GM03348 (cell line): ENCODE measurements at regions not wholly inside any gene's neighbourhood (a gene's known extent, or its start where the extent isn't known, plus 50 kb on each side); places are given as distances from the start of the nearest gene placed in this dataset.

Source experiments
- DNase-seq: peaks from one replicate; pipeline ENCODE4 v3.0.0; 2012; ENCODE audit warnings: low spot score

DNA sequence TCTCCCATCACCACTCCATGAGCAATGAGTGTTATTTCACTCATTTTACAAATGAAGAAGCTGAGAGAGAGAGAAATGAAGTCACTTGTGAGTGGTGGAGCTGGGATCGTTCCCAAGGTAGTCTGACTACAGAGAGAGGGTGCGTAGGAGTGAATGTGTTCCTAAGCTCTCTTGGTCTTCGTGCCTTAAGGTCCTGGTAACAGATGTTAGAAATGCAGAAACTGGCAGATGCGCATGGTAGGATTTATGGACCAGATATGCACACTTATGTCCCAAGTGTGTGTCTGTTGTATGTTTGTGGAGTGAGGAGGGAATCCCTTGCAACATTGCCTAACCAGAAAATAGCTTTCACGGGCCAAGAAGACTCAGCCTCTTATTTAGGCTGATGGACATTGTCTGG is 93.2 kb upstream of the ZNF469 start:
- DNase-seq = no peak

DNA sequence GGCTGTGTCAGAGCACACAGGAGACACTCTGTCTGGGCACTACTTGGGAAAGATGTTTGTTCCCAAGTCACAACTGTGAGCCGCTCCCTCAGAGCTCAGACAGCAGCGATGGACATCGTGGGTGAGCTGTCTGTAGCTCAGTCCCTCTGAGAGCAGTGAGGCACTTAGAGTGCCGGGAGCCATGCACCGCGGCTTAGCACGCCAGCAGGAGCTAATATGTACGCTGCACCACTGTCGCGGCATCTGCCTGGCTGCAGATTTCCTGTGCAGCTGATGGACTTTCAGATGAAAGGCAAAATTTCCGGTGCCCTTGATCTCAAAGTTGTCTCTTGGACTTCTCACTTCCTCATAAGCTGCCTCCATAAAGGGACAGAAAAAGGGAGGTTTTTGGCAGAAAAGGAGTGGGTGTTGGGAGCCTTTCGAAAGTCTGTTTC is 92.8 kb upstream of the ZNF469 start:
- DNase-seq = no peak

DNA sequence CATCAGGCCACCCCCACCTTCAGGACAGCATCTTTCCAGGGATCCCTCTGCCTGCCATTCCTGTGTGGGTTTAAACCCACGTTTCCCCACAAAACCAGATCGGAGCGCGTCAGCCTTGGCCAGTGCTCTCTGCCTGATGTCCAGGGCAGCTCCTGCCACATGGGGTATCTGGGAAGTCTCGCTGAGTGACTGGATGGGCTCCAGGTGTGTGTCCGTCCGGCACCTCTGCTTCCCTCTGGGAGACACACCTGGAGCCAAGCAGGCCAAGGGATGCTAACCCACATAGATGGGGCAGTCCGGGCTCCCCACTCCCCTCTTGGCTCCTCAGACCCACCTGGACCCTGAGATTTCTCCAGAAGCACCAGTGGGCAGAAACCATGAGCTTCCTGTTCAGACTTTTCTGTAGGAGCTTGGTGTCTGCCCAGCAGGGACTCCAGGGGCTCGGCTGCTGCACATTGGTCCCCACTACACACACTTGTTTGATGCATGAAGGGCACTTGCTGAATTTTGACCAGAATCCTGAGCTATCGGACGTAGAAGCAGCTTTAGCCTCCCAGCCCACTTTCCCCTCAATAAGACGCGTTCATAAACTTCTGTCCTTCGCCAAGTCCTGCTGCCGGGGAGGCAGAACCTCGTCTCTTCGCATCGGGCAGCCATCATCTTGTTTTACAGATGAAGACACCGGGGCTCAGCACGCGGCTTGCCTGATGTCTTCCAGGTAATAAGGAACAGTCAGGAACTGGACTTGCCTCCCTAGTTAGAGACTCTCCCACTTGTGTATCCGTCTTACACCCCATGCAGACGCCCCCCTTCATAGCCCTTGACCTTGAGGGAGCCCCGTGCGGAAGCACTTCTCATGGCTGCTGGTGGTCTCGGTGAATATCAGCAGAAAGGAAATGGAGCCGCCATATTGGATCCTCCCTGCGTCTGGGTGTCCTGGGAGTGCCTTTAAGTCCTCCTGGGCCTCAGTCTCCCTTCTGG is 91.6 kb upstream of the ZNF469 start:
- no peak for DNase-seq

DNA sequence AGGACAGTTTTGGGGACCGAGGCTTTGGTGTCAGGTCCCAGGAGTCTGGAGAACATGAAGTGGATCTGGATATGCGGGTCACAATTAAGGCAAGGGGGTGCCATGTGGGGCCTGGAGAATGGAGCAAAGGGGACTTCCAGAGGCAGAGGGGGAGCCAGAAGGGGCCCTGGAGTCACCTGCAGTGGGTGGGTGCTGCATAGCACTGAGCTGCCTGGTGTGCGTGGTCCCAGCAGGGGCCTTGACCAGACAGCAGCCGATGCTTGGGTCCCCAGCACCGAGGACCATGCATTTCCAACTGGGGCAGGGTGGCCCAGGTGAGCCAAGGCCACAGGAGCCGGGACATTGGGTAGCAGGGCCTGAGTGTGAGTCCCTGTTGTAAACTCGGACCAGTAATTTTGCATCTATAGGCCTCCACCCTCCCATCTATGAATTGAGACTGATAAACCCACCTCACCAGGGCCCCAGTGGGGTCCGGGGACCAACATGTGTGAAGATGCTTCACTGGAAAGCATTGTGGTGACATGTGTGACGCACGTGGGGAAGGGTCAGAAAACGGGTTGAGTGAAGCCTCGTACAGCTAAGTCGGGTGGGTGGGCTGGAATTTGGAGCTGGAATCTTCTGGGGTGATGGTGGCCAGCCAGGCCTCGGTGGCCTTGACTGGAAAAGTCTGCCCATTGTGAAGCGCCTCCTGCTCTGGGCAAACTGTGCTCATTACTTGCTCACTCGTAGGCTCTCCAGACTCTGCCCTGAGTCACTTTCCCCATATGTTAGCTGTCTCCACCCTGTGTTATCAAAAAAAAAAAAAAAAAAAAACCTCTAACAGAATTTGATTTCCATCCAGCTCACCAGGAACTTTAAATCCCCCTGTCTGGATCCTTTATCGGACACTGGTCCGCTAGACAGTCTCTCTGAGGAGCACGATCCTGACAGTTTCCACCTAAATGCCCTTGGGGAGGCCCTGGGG is 90.5 kb upstream of the ZNF469 start:
- DNase-seq = no peak

DNA sequence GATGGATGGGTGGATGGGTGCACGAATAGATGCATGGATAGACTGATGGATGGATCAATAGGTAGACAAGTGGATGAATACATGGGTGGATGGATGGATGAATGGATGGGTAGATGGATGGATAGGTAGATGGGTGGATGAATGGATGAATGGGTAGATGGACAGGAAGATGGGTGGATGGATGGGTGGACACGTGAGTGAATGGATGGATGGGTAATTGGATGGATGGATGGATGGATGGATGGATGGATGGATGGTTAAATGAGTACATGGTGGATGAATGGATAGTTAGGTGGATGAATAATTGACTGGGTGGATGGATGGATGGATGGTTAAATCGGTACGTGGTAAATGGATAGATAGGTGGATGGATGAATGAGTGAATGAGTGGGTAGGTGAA is 89.7 kb upstream of the ZNF469 start:
- no peak for DNase-seq

DNA sequence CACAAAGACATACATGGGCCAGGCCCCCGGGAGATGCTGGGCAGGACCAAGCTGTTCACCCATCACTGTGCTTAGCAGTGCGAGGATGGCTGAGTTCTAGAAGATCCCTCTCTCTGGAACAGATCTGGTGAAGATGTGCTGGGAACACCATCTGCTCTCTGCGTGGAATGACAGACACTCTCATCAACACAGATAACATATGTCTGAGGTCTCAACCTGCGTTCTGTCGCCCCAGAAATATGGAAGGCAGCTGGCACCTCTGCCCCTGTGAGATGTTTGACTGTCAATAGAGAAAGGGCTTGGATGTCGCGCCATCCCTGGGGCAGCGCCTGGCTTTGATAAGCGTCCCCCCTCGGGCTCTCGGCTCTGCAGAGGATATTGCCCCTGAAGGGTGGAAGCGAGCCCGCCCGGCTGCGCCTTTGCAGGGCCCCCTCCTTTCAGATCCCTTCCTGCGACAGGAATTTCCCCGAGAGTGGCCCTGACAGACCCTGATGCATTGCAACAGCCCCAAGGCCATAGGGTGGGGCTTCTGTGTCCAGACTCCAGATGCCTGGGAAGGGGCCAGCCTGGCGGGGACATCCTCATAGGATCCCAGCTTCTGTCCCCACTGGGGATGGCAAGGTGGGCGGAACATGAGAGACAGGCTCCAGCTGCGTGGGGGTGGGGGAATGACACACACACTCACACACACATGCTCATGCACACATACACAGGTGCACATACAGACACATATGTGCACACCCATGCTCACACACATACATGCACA is 86.9 kb upstream of the ZNF469 start:
- DNase-seq = no peak

DNA sequence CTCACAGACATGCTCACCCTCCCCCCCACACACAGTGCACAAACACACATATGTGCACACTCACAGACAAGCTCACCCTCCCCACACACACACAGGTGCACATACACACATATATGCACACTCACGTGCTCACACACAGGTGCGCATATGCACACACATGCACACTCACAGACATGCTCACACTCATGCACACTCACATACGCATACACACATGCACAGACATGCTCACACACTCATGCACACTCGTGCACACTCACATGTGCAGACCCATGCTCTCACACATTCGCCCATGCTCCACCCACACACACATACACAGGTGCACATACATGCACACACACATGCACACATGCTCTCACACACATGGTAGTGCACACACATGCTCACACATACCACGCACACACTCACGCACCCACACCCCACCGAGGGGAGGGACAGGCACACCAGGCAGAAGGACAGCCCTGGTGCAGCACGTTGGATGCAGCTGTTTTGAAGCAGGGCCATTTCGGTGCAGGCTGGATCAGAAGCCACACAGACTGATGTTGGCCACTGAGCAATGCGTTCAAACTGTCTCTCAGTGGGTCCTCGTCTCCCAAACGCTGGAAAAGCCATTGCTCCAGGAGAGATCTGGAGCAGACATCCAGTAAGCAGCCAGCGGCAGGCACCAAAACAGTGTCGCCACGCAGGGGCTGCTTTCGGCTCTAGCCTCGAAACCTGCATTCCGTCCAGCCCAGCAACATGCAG is 86.2 kb upstream of the ZNF469 start:
- no peak for DNase-seq

DNA sequence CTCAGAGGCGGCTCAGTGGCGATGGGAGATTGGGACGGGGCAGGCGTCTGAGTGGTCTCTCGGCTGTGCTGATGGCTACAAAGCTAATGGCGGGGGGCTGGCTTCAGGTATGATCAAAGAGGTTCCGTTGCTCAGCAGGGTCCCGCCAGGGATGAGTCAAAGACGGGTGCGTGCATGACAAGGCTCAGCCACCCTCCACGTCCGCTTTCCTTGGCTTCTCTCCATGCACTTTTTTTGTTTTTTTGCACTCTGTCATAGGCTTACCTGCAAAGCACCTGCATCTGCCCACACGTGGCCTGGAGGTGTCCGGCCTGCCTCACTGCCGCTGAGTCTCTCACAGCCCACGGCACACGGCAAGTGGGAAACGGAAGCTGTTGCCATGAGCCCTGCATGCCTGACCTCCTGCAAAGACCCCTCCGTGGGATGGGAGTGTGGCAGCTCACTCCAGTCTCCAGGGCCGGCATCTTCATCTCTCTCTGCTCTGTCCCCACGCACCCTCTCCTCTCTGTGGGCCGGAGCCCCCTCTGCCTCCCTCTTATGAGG is 85.5 kb upstream of the ZNF469 start:
- no peak for DNase-seq

DNA sequence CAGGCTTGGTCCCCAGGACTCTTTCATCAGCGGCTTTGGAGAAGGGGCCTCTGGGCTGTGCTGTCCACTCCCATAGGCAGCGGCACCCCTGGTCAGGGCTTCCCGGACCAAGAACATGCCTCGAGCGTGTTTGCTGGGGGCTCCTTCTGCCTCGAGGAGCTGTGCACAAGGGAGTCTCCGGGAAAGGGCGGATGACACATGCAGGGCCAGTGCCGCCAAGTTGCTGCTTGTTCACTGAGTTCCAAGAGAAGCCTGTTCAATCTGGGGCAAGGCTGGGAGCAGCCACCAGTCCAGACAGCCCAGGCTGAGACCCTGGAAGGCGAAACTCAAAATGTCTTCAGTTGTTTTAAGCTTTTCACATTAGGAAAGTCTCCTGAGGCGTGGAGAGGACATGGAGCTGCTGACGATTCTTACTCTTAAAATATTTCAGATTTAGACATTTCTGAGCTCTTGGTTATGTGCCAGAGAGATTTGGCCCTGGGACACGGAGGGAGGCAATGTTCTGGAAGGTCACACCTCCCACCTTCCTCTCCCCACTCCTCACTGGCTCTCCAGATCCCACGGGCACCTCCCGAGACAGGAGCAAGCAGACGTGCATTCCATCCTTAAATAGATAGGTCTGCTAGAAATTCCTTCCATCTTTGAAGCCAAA is 84.5 kb upstream of the ZNF469 start:
- peak; percentile 72 for DNase-seq

DNA sequence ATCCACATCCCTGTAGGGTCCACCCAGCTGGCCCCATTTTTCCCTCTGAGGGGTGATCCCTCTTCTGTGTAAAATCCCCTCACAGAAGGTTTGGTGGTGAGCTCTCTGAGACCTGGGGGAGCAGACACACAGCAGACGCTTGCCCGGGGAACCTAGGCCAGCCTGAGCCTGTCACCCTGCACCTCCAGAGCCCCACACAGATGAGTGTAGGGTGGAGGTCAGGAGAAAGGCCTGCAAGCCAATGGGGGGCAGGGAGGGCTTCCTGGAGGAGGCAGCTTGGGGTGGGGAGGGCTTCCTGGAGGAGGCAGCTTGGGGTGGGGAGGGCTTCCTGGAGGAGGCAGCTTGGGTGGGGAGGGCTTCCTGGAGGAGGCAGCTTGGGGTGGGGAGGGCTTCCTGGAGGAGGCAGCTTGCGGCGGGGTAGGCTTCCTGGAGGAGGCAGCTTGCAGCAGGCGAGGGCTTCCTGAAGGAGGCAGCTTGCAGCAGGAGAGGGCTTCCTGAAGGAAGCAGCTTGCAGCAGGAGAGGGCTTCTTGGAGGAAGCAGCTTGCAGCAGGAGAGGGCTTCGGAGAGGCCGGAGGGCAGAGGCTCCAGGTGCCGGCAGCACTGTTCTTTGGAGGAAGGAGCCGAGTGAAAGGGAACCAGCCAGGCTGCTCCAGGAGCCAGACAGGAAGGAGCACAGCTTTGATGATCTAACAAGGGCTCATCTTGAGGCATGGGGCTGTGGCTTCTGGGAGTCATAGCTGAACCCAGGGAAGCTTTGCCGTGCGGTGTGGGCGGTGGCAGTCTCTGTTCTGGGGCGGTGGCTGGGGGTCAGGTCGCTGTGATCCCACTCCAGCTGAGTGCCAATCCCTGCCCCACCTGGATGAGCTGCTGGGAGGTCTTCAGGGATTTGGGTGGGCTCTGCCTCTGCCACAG is 83.7 kb upstream of the ZNF469 start:
- DNase-seq = peak; percentile 65

DNA sequence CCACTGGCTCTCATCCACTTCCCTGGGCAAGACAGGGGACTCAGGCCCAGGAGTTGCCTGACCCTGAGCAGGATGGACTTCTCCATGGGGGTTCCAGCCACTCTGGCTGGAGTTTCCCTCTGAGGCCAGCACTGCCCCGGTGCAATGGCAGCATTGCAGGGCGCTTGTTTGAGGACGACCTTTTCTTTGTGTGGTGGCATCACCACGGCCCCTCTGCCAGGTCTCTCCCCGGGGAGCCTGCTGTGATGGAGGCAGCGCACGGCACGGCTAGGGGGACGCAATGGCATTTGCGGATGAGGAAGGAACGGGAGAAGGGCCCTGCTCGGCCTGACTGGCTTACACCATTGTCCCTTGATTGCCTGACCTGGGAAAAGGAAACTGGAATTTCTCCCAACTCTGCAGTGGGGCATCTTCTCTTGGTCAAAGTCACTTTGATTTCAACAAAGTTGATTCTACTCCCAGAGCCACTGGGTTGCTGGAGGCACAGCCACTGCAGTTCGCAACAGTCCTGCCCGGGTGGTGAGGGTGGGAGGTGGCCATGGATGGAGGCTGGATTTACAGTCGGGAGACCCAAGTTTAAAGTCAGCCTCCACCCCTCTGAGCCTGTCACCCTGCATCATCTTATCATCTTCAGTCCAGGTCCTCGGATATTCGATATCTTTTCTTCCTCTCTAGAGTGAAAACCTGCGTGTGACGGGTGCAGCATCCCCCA is 82.9 kb upstream of the ZNF469 start:
- DNase-seq = no peak

DNA sequence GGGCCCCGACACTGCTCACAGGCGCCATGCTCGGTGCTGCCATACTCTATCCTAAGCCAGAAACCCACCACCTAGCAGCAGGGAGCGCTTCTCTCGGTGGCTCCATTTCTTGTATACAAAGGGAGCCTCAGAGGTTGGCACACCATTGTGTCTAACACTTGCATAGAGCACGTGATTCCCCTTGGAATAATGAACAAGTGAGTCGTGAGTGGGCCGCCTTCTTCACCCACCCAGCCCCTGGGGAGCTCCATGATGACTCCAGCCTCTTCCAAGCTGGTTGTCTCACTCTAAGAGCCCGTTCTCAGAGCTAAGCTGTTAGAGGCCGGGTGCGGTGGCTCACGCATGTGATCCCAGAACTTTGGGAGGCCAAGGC is 82.3 kb upstream of the ZNF469 start:
- DNase-seq = no peak

DNA sequence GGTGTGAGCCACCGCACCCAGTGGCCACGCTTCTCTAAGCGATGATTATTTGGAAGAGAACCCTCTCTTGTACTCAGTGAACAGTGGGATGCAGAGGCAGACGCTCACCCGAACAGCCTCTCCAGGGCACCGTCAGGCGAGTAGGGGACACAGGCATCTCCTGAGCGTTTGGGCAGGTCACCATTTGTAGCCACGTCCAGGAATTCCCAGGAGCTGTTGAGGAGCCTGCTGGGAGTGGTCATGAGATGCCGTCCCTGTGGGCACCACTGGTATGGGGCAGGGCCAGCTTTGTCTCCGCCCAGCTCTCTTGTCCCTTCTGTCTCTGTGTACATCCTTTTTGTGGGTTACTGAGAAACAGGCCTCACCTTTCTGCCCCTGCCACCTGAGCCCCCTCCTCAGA is 81.3 kb upstream of the ZNF469 start:
- DNase-seq = no peak

DNA sequence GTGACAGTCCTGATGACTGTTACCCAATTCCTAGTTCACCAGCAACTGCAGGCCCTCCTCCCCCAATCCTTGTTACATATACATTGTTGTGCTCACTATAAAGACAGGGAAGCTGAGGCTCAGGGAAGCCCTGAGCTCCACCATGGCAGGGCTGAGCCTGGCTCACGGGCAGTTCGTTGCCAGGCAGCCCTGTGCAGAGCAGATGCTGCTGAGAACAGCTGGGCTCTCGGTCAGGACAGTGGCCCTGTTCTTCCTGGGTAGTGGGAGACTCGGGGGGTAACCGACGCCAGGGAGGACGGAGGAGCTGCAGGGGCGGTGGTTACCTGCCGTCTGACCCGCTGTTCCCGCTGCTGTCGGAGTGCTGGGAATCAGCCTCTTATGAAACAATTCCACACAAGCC is 80.9 kb upstream of the ZNF469 start:
- DNase-seq = no peak

DNA sequence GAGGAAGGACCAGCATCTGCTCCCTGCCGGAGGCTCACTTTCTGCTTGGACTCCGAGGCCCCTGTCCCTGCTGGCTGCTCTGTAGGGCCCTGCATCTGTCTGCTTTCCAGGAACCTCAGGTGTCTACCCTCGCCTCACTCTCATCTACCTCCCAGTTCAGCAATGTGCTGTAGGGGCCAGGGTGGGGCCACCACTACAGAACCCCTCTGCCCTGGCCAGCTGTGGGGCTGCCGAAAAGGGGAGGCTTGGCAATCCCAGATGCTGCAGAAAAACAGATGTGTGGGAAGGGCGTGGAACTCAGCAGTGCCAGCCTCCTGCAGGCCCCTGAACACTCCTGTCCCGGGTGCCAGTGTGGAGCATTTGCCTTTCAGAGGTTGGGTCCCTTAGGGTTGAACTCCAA is 80.1 kb upstream of the ZNF469 start:
- DNase-seq = no peak

DNA sequence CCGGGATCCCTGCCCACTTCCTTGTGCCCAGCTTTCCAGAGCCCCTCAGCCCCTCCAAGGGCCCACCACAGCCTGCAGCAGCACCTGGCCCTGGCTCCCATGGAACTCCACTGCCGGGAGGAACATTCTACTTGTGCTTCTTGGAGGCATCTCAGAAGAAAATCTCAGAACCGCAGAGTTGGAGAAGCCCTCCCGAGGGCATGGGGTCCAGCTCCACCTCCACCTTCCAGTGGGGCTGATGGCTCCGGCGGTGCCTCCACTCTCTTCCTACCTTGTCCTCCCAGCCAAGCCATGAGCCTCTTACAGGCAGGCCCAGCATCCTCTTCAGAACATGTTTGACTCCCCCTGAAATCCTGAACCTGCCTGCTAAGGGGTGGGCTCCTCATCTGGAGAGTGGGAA is 79.4 kb upstream of the ZNF469 start:
- no peak for DNase-seq

DNA sequence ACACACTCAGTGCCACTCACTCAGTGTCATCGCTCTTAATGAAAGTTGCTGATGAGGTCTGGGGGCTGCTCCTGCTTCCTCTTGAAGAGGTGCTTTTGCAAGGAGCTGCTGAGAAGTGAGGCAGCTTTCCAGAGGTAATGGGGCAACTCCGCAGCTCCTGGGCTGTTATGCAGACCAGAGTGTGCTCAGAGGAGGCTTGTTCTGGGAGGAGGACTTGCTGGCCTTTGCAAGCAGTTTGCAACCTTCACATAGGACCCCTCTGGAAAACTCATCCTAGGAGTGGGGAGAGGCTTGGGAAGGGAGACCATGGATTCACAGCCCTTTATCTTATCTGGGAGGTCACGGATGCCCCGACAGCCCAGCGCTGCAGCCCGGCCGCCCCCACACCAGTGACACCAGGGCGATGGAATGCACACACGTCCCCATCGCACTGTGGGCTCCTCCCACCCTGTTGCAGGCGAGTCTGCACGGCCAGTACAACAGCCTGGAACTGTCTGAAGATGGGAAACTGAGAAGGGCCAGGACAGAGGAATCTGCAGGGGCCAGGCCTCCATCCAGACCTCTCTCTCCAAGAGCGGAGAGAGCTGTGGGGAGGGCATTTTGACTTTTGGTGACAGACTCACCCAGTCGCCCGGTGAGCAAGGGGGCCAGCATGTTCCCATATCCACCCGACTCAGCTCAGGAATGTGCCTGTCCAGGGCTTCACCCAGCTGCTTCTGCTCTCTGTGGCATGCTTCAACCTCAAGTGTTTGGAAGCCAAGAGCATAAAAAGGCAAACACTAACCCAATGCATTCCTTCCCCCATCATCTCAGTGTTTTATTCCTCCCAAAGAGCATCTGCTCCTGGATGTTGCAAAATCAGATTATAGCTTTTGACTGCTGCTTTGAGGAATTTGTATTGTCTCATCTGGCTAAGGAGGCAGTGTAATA is 78.6 kb upstream of the ZNF469 start:
- peak; percentile 94 for DNase-seq

DNA sequence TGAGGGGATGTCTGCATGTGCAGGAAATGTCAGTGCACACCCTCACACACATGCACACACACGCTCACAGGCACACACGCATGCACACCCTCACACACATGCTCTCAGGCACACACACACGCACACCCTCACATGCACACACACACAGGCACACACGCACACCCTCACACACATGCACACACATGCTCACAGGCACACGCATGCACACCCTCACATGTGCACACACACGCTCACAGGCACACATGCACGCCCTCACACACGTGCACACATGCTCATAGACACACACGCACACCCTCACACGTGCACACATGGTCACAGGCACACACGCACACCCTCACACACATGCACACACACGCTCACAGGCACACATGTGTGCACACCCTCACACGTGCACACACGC is 77.6 kb upstream of the ZNF469 start:
- no peak for DNase-seq
